ENCODE measurements at regions not wholly inside any gene's neighbourhood (a gene's known extent, or its start where the extent isn't known, plus 50 kb on each side); places are given as distances from the start of the nearest gene placed in this dataset.
"Not testable (repeated sequence)": the region's sequence is repeated elsewhere in the genome, so short reads cannot be mapped to it uniquely, and the experiment has no call there.

DNA sequence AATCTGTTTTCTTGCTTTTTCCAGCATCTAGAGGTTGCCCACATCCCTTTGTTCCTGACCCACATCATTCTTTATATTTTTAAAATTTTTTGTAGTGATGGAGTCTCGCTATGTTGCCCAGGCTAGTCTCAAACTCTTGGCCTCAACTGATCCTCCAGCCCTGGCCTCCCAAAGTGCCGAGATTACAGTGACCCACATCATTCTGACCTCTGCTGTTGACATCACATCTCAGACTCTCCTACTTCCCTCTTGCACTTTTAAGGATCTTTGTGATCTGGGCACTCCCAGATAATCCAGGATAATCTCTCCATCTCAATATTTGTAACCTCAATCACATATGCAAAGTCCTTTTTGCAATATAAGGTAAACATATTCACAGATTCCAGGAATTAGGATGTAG, 266.6 kb downstream of the MEX3B start:
- DNase-seq (ENCODE audit: low read depth in 1 of 2, low spot score in 1 of 2): no peak

DNA sequence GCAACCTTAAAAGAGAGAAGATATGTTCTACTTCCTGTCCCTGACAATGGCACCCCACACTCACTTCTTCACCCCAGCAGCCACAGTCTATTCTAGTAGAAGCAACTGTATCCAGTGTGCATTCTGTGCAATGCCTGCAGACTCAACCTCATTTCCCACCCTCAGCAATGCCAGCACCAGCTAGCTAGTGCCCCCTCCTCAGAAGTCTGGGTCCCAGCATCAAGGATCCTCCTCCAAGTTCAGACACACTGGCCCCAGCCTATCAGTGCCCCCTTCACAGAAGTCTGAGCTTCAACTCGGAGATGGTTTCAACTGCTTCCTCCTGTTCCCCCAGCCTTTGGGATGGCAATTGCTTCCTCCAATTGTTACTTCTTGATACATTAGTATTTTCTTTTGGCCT, 268.3 kb downstream of the MEX3B start:
- no peak for DNase-seq (ENCODE audit: low read depth in 1 of 2, low spot score in 1 of 2)

DNA sequence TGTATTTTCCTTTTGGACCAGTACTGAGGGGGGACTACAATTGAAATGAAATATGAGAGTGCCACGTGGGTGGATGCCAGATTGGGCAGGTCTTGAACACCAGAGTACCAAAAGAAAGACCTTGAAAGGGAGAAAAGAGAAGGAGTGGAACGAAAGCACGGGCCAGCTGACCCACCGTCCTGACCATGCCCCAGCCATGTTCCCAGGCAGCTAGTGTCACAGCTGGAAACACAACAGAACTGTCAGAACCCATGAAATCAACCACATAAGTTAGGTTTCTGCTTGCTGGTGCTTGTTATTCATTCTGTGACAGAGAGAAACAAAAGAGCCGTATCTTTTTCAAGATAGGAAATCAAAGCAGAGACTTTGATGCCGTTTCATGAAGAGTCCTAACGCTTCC, 268.8 kb downstream of the MEX3B start:
- DNase-seq (ENCODE audit: low read depth in 1 of 2, low spot score in 1 of 2): no peak

DNA sequence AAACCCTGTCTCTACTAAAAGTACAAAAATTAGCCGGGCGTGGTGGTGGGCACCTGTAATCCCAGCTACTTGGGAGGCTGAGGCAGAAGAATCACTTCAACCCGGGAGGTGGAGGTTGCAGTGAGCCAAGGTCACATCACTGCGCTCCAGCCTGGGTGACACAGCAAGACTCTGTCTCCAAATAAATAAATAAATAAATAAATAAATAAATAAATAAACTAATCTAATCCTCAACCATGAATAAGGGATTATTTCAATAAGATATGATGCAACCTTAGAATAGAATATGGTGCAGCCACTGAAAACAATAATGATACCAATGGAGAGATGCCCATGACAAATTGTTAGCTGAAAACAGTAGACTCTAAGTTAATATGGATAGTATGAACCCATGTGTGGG, 270.0 kb downstream of the MEX3B start:
- DNase-seq (ENCODE audit: low read depth in 1 of 2, low spot score in 1 of 2): not testable (repeated sequence)

DNA sequence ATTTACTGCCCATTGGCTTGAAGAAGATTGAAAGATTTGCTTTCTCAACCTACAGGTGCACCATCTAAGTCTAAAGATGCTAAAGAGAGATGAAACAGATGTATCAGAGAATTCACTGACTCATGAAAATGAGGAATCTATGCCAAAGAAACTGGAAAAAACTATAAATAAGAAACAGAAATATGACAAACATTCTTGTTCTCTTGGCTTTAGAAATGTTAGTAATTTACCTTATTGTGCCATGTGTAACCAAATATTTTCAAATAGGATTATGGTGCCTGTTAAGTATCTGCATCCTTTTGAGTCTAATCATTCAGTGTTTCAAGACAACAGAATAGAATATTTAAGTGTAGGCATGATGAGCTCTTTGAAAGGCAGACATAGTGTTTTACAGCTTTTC, 271.5 kb downstream of the MEX3B start:
- DNase-seq (ENCODE audit: low read depth in 1 of 2, low spot score in 1 of 2): no peak

DNA sequence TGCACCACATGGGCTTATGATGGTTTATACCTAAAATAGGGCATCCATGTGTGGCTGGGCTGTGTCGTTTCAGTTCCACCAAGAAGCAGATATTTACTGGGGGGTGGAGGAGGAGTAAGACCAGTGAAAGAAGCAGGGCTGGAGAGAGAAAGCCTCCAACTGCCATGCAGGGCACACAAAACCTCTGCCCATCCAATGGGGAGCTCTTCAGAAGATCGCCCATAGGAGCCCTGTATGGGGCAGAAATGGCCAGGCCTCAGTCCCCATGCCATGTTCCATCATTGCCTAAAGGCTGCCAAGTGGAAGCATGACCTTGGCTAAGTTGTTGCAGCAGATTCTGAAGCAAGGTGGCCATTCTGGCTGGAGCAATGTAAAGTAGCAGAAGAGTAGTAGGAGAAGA, 277.0 kb downstream of the MEX3B start:
- no peak for DNase-seq (ENCODE audit: low read depth in 1 of 2, low spot score in 1 of 2)

DNA sequence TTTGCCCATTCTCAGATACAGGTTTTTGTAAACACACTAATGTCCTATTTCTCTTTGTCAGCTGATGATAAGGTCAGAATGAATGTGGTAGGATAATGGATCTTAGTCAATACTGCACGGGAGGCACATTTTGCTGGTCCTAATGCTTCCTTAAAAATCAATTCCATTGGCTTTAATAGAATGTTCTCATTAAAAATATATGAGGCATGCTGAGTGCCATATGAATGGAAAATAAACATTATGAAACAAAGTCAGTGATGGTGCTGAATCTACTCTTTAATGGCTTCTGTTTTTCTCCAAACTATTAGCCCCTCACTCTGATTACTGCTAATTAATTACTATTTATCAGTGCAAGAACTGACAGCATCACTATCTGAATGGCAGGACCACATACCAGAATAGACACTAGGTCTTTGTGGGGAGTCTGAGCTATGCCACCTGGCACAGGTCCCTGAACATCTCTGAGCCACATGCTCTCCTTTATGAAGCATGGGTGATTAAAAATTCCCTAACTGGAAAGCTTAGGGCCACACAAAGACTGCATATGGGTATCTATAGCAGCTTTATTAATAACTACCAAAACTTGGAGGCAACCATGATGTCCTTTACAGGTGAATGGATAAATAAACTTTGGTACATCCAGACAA, 278.9 kb downstream of the MEX3B start:
- DNase-seq (ENCODE audit: low read depth in 1 of 2, low spot score in 1 of 2): no peak

DNA sequence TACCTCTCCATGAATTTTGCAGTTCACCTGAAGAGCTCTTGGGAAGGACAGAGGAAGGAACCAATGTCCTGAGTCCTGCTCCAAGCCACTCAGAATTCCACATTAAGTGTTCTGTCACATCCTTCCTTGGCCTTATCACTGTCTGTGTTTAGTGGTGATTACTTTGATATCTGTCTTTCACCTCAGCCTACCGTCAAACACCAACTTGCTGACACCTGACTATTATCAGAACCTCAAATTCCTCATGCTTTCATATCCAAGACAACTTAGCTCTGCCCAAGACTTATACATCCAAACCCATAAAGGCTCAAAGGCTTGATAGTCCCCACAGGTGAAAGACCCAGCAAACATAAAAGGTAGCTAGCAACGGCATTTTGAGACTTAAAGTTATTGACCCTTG, 280.0 kb downstream of the MEX3B start:
- no peak for DNase-seq (ENCODE audit: low read depth in 1 of 2, low spot score in 1 of 2)

DNA sequence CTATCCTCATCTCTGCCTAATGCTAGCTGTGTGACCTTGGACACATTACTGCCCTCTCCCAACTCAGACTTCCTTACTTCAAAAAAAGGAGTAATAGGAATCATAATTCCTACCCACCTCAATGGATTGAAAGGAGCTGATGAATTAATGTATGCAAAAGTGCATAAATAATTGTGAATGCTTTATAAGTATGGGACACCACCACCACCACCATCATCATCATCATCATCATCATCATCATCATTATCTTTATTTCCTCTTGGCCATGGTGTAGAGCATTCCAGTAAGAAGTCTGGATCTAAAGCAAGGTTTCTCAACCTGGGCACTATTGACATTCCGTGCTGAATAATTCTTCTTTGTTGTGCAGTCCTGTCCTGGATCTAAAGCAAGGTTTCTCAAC, 282.5 kb downstream of the MEX3B start:
- no peak for DNase-seq (ENCODE audit: low read depth in 1 of 2, low spot score in 1 of 2)

DNA sequence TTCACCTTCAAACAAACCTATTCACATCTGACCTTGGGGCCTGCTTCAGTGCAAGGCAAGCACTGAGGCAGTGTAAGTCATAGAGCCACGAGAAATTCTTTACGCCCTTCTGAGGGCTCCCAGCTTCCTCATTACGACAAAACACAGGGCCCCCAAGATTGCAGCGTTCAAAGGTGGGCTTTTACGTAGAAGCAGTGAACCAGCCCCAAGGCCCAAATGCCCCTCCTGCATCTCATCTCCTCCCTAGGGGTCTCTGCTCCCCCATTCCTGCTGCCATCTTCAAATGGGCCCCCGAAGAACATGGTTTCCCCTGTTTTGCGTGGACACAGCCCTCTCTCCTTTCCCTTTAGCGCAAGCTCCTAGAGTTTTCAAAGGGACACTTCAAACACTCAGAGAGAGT, 285.1 kb downstream of the MEX3B start:
- no peak for DNase-seq (ENCODE audit: low read depth in 1 of 2, low spot score in 1 of 2)

DNA sequence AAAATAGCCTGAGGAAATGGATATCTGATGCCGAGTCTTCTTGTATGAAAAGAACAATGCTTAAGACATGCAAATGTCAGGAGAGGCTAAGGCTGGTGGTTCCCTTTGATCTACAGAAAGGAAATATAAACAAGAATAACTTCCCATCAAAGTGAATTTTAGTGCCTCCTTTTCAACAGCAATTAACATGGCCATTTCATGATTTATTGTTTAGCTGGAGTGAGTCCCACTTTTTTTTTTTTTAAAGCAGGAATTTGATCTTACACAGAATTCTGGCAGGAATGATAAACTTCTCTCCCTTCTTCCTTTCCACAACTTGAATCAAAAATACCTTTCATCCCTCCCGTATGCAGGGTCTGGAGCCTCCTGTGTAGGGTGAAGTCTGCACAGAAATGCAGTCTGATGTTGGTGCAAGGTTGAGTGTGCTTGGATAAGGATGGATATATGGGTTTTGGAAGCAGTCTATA, 287.0 kb downstream of the MEX3B start:
- DNase-seq (ENCODE audit: low read depth in 1 of 2, low spot score in 1 of 2): no peak

DNA sequence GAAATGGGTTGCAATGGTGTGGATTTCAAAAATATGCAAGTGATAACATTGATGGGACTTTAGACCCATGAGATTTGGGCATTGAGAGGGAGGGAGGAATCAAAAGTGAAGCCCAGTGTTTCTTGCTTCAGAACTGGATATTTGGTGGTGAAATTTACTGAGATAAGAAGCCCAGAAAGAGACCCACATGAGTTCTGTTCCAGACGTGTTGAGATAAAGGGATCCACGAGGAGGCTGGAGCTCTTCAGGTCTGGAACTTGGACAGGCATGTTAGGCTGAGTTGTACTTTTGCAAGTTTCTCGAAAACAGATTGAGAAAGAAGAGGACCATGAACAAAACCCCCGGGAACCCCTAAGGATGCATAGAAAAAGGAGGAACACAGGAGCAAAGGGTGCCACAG, 290.2 kb downstream of the MEX3B start:
- no peak for DNase-seq (ENCODE audit: low read depth in 1 of 2, low spot score in 1 of 2)

DNA sequence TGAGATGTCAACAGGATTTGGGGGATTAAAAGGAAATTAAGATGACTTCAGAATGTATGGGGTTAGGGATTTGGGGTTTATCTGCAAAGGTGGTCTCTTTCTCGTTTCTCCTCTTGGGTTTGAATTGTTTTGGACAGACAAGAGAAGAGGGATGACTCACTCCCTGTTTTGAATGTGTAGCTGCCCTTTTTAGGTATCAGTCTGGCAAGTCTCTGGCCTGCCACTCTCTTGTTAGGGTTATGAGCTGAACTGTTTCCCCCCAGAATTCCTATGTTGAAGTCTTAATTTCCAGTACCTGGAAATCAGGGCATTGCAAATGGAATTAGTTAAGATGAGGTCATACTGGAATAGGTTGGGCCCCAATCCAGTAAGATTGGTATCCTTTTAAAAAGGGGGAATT, 291.7 kb downstream of the MEX3B start:
- no peak for DNase-seq (ENCODE audit: low read depth in 1 of 2, low spot score in 1 of 2)

DNA sequence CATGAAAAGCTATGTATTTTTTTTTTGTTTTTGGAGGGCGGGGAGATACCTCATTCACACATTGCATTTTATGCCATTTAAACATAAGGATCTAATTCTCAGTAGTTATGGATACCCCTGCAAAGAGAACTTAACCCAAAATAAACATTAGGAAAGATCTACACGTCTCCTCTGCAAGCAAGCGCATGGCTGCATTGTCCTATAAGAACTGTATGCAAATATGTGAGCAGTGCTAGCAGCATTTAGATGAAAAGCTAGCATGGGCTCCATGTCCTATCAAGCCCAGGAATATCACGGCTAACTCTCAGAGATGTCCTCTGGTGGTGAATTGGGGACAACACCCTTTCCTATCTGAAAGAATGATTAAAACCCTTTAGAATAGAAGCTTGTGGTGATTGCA, 292.8 kb downstream of the MEX3B start:
- DNase-seq (ENCODE audit: low read depth in 1 of 2, low spot score in 1 of 2): no peak

DNA sequence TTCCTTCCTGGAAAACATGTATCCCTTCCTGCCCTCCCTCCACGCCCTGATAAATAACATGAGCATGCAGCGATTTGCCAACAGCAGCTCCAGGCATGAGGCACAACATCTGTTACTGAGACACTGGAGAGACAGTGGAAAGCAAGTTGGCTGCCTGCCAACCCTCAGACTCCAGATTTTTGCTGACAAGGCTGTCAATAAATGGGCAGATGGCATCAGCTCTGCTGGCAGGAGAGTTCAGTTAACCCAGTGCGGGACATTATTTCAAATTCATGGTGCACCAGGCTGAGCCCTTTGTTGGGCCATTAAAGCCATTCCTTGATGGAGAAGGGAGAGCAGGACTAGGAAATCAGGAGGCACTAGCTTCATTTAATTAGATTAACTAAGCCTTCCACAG, 293.3 kb downstream of the MEX3B start:
- no peak for DNase-seq (ENCODE audit: low read depth in 1 of 2, low spot score in 1 of 2)

DNA sequence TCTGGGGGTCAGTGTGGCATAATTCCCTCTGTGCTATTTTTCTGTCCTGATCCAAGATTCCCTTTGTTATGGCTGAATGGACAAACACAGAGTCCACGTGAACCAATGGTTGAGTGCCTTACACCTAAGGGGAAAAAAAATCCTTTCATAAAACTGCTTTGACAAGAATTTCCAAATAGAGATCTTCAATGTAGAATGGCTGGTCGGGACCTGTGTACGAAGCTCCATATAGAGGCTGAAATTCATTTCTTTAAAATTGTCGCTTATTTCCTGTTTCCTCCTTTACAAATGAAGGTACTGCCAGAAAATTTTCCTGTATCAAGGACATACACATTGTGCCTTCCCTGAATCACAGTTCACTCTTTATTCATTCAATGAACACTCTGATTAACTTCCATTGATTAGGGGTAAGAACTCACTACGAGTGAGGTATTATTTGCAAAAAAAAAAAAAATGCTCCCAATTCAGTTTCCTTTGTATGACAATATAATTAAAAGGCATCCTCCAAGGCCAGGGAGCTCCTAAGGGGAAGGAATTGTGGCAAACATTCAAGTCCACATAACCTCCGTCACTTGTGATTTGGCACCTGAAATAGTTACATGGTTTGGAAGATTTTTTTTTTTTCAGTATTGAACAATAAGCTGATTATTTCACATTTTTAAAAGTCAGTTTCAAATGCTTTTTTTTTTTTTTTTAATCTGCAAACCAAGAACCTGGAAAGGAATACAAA, 293.8 kb downstream of the MEX3B start:
- no peak for DNase-seq (ENCODE audit: low read depth in 1 of 2, low spot score in 1 of 2)

DNA sequence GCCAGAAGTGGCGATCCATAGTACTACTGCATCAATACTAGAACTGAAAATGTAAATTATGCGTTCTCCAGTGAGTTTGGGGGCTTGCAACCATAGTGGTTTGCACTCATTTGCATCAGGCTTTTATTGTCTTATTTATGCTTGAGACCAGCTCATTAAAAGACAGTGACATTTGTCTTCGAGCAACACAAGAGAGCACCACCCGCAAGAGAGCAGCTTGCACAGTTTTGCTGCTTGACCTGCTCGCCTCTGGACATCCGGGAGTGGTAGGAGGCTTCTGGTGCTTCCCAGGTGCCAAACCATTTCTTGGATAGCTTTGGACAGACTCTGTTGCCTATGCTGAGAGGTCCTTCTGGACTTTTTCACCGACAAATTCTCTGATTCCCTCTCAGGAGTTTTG, 294.6 kb downstream of the MEX3B start:
- DNase-seq (ENCODE audit: low read depth in 1 of 2, low spot score in 1 of 2): no peak

DNA sequence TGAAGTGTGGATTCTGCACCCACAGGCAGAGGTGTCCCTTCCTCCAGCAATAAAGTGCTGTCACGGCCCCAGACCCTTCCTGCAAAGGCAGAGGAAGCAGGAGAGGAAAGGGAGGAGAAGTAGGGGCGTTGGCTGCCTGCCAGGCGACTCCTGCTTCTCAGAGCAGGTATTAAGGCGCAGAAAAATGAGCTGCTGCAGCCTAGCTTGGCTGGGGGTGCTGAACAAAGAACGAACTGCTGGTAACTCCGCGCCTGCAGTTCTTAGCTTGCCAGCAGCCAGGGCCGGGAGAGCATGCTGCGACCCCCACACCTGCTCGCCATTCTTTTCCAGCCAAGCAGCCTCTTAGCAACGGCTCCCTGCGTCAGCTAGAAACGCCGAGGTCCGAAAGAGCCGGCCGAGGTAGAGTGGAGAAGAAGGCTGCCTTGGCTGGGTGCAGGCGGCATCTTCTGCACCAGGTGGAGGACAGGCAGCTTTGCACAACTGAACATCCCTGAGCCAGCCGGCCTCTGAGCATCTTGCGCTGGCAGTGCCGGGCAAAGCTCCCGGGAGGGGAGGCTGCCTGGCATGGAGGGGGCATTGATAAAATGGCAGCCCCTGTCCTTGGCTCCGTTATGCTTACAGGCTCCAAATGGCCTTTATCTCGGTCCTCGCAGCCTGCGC, 296.0 kb downstream of the MEX3B start:
- no peak for DNase-seq (ENCODE audit: low read depth in 1 of 2, low spot score in 1 of 2)

DNA sequence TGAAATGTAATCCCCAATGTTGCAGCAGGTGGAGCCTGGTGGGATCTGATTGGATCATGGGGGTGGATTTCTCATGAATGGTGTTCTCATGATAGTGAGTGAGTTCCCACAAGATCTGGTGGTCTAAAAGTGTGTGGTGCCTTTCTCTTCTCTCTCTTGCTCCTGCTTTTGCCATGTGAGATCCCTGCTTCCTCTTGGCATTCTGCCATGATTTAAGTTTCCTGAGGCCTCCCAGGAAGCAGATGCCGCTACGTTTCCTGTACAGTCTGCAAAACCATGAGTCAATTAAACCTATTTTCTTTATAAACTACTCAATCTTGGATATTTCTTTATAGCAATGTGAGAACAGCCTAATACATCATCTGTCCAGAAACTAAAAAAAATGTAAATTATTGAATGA, 298.3 kb downstream of the MEX3B start:
- no peak for DNase-seq (ENCODE audit: low read depth in 1 of 2, low spot score in 1 of 2)

DNA sequence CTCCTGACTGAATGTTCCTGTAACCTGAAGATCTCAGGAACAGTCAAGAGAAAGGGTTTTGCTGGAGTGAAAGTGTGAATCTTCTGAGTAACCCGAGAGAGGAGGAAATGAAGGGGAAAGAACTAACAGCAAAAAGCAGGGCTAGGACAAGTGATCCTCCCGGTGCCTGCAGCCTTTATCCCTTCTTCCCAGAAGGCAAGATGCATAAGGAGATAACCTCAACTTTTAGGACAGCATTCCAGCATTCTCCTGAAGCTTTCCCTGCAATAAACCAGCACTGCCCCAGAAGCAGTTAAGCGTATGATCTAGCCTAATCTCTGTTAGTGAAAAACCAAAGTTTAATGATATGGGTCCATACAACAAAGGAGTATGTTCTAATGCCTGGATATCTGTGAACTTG, 298.8 kb downstream of the MEX3B start:
- DNase-seq (ENCODE audit: low read depth in 1 of 2, low spot score in 1 of 2): no peak

DNA sequence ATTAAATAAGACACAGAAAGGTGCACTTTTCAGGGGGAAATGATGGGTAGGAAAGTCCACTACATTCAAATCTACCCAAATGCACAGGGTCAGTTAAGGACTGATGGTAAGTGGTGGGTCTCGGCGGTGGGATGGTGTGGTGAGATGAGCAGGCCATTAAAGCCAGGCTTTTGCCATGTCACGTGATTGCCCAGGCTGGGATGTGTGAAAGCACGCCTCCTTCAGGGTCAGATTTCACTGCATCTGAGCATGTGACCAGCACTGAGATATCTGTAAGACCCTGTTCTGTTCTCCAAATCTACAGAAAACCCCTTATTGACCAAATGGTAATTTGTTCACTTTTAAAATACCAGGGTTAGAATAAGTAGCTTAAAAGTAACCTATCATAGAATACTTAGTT, 301.5 kb downstream of the MEX3B start:
- DNase-seq (ENCODE audit: low read depth in 1 of 2, low spot score in 1 of 2): no peak

DNA sequence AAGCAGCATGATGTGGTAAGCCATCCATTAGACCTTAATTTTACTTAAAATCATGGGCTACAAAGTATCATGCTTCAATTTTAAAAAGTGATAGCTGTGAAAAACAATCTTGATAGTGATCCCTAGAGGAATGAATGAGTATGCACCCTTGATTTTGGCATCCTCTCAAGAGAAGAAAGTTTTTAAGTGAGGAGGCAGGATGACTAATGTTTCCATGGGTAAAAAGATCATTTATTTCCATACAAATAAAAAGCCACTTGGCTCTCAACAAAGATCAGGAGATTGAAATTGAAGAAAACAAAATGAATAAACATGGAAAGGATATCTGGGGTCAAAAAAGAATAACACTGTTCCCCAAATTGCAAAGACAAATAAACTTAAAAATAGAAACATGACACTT, 305.4 kb downstream of the MEX3B start:
- DNase-seq (ENCODE audit: low read depth in 1 of 2, low spot score in 1 of 2): no peak

DNA sequence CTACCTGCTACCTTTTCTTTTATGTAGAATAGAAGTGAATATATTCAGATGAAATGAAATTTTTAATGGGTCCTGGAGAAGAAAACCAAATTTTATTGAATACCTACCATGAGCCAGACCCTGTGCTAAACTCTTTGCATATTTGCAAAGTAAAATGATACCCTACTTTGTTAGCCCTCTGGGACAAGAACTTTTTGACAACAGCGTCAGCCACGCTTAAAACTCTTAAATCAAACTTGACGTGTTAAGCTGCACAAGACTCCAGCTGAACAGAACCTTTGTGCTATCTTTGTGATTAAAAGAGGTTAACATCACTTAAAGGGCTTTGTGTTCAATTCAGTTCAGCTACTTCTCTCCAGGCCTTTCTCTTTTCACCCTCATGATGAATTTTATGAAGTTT, 316.5 kb downstream of the MEX3B start:
- DNase-seq (ENCODE audit: low read depth in 1 of 2, low spot score in 1 of 2): no peak

Measured in activated CD4-positive, alpha-beta T cell treated with anti-CD3 and anti-CD28 coated beads, Interleukin-2, amount 50 U/mL, for 24 hours (primary cell).